Stomach (tissue), 4 donors: ENCODE measurements at regions not wholly inside any gene's neighbourhood (a gene's known extent, or its start where the extent isn't known, plus 50 kb on each side); places are given as distances from the start of the nearest gene placed in this dataset.

Experiments used
- CTCF ChIP-seq, 7 experiments: fragments of 450-650 bp in 4 of 7; fragments of 200-600 bp in 3 of 7; sonication (generic) in 3 of 7; IDR thresholded peaks; one replicate each; pipeline ENCODE4 v1.5.1; 2016 to 2019; ENCODE audit warnings: antibody characterized with exemption in 7 of 7, control low read depth in 2 of 7, mild to moderate bottlenecking in 1 of 7
- POLR2A ChIP-seq, 4 donors: fragments of 450-650 bp; IDR thresholded peaks; one replicate each; pipeline ENCODE4 v1.6.1; 2016; ENCODE audit warnings: antibody characterized with exemption in 4 of 4, control low read depth in 2 of 4, mild to moderate bottlenecking in 1 of 4, moderate library complexity in 1 of 4

GRCh38 chr9:34896112-34896511 is 62.0 kb upstream of the PHF24 start:
- no peak for TF ChIP-seq POLR2A (IDR thresholded peaks at IDR 0.05)
- TF ChIP-seq CTCF (IDR thresholded peaks at IDR 0.05) = no peak
